Femur (tissue), 1 donor: ENCODE measurements at regions not wholly inside any gene's neighbourhood (a gene's known extent, or its start where the extent isn't known, plus 50 kb on each side); places are given as distances from the start of the nearest gene placed in this dataset.
A peak's percentile ranks its signal among the peaks of the same experiment; 100 is the strongest.
"Not testable (repeated sequence)": the region's sequence is repeated elsewhere in the genome, so short reads cannot be mapped to it uniquely, and the experiment has no call there.

Experiments used
- DNase-seq: peaks from one replicate; pipeline ENCODE4 v3.0.0-alpha.2; 2017

DNA sequence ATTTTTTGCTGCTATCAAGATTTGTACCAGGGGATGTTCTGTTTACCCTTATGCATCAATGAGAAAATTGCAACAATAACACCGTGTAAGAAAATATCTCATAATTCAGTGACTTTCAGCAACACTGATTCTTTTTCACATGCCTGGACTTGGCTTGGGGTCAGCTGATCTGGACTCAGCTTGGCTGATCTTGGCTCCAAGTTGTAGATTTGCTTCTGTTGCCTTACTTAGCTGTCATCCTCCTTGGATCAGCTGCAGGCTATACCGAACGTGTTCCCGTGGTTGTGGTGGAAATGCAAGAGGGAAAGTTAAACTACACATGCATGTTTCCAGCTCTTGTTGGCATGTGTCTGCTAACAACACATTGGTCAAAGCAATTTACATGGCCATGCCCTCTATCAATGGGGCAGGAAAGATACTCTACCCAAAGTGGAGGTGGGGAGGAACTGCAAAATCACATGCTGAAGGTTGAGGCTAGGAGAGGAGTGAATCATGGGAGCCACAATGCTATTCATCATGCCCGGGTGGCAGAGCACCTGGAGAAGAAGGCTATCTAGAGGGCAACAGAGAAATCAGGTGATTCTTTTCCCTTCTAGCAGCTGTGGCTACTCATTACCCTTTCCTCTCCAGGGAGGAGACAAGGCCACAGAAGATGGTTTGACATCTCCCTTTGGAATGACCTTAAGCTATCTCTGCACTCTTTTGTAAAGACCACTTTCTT lies 1276.3 kb upstream of the AUTS2 start:
- DNase-seq = peak; percentile 49

GRCh38 chr7:68324621-68325020 lies 1273.7 kb upstream of the AUTS2 start:
- DNase-seq = no peak

GRCh38 chr7:68334216-68334615 lies 1264.1 kb upstream of the AUTS2 start:
- DNase-seq = no peak

- no peak for DNase-seq
Observed at GRCh38 chr7:68334636-68335272, 1263.5 kb upstream of the AUTS2 start.

DNA sequence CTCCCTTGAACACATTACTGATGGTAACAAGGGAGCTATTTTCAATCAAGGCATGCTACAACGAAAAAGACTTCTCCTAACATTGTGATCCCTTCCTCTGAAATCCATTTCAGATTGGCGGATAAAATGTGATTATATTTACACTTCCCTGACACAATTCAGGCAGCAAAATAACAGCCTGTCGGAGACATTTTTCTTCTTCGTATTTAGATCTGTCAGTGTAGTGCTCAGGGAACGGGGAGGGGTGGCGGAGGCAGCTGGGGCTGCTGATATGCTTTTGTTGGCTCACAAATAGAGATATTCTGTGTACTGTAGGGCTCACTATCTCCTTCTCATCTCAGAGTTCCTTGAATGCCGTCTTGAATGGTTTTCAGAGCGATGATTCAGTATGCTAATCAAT lies 1261.7 kb upstream of the AUTS2 start:
- no peak for DNase-seq

- no peak for DNase-seq
Observed at GRCh38 chr7:68348401-68348800, 1249.9 kb upstream of the AUTS2 start.

- DNase-seq = no peak
Observed at GRCh38 chr7:68362745-68363518, 1235.3 kb upstream of the AUTS2 start.

DNA sequence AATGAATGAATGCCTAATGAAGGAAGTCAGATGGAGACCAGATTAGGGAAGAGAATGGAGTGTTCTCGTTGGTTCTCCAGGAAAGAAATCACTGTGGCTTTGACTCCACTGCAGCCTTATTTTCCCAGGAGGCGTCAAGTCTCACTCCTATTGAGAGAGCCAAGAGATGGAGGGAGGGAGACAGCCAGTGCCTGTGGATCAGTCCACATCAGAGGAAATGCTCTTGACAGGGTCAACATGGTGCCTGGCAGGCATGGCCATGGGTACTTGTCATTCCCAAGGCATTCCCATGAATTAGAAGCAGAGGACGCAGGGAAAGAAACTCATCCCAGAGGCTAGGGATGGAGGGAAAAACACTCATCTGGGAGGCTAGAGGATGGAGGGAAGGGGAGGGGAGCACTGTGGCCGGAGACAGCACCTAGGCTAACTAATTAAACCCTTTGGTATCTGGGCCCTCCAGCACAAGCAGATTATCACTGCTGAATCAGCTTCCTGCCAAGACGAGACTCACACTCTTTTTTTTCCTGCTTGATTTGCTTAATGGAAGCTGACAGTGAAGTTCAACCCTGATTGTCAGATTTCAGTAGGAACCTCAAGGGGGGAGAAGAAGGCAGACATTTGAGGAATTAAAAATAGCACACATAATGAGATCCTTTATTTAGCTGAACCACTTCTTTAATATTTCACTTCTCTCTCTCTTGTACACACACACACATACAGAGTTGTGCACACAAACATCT lies 1233.2 kb upstream of the AUTS2 start:
- no peak for DNase-seq

- DNase-seq = no peak
Observed at GRCh38 chr7:68371985-68372384, 1226.3 kb upstream of the AUTS2 start.

- DNase-seq = no peak
Observed at GRCh38 chr7:68376131-68376661, 1222.1 kb upstream of the AUTS2 start.

DNA sequence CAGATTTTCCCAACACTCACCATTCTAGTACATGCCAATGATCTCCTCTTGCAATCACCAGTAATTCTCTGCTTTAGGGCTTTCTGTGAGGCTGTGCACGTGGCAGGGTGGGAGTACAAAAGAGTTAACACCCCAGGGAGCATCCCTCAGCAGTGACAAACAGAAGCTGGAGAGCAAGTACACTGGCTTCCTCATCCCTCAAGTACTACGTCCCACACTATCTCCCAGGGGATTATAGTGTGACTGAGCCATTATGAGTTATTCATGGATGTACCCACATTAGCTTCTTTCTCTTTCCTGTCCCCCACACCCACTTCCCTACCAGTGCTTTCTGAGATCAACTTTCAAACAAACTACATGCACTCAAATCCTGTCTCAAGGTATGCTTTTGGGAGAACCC lies 1216.5 kb upstream of the AUTS2 start:
- no peak for DNase-seq

- no peak for DNase-seq
Observed at GRCh38 chr7:68384581-68384980, 1213.7 kb upstream of the AUTS2 start.

GRCh38 chr7:68393051-68393450 lies 1205.2 kb upstream of the AUTS2 start:
- no peak for DNase-seq

- no peak for DNase-seq
Observed at GRCh38 chr7:68394131-68394530, 1204.1 kb upstream of the AUTS2 start.

GRCh38 chr7:68399991-68400590 lies 1198.2 kb upstream of the AUTS2 start:
- DNase-seq = no peak

DNA sequence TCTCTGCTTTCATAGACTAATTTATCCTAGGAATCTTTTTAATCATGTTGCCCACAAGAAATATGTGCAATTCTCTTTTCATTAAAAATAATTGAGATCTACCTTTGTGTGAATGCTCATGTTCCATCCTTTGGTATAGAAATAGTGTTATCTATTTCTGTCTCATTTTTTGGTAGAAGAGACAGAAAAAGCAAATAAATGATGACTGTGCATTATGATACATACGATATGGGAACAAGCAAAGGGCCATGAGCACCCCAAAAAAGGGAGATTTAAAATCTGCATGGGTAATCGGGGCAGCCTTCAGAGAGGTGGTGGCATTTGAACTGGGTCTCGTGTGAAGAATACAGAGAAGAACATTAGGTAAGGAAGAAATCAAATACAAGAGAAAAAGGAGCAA lies 1197.5 kb upstream of the AUTS2 start:
- no peak for DNase-seq

- DNase-seq = no peak
Observed at GRCh38 chr7:68401313-68401712, 1197.0 kb upstream of the AUTS2 start.

- no peak for DNase-seq
Observed at GRCh38 chr7:68406480-68406879, 1191.8 kb upstream of the AUTS2 start.

GRCh38 chr7:68407460-68407859 lies 1190.8 kb upstream of the AUTS2 start:
- no peak for DNase-seq

DNA sequence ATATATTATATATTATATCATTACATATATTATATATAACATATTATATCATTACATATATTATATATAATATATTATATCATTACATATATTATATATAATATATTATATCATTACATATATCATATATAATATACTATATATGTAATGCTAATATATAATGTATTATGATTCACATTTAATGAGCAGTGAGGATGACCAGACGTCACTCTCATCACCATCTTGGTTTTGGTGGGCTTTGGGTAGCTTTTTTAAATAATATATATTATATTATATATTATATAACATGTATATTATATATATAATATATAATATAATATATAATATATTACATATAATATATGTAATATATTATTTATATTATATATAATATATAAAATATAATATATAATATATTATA lies 1189.4 kb upstream of the AUTS2 start:
- no peak for DNase-seq

DNA sequence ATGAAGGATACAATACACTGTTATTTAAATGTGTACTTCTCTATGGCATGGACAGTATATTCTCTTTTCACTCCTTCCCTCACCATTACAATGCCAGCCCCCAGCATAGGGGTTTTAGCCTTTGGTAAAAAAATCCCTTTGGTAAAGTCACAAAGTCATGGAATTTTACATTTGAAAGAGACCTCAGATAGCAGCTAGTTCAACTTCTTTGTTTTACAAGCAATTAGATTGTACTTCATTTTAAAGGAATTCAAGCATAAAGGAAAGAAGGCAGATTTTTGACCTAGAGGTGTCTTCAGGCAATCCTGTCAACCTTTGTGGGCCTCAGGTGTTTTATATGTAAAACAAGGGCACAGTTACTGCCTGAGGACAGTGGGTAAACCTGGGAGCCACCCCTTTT lies 1188.4 kb upstream of the AUTS2 start:
- no peak for DNase-seq

DNA sequence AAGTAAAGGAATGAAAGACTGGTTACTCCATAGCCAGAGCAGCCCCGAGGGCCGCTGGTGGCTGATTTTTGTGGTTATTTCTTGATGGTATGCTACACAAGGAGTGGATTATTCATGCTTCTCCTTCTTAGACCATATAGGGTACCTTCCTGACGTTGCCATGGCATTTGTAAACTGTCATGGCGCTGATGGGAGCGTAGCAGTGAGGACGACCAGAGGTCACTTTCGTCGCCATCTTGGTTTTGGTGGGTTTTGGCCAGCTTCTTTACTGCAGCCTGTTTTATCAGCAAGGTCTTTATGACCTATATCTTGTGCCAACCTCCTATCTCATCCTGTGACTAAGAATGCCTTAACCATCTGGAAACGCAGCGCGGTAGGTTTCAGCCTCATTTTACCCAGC lies 1187.6 kb upstream of the AUTS2 start:
- DNase-seq = not testable (repeated sequence)

- DNase-seq = no peak
Observed at GRCh38 chr7:68411742-68412141, 1186.5 kb upstream of the AUTS2 start.
